IPS-18a (cell line): ENCODE measurements at regions not wholly inside any gene's neighbourhood (a gene's known extent, or its start where the extent isn't known, plus 50 kb on each side); places are given as distances from the start of the nearest gene placed in this dataset.

Source experiments
- H3K27ac ChIP-seq: one replicate; pipeline ENCODE4 v1.5.1; 2013; ENCODE audit warnings: low read length
- H3K27me3 ChIP-seq: one replicate; pipeline ENCODE4 v1.6.1; 2013; ENCODE audit warnings: mild to moderate bottlenecking, low read length; ENCODE audit not compliant: control insufficient read depth, insufficient read depth
- H3K36me3 ChIP-seq: one replicate; pipeline ENCODE4 v1.6.1; 2013; ENCODE audit warnings: low read depth, low read length; ENCODE audit not compliant: control insufficient read depth
- H3K4me1 ChIP-seq: one replicate; pipeline ENCODE4 v1.6.1; 2013; ENCODE audit warnings: low read depth, low read length; ENCODE audit not compliant: control insufficient read depth
- H3K4me3 ChIP-seq: one replicate; pipeline ENCODE4 v1.5.1; 2013; ENCODE audit warnings: low read length
- H3K9ac ChIP-seq: one replicate; pipeline ENCODE4 v1.6.1; 2013; ENCODE audit warnings: mild to moderate bottlenecking, low read length, moderate library complexity
- H3K9me3 ChIP-seq: one replicate; pipeline ENCODE4 v1.6.1; 2013; ENCODE audit warnings: low read depth, low read length; ENCODE audit not compliant: control insufficient read depth

GRCh38 chr2:204110751-204111516 lies 174.4 kb downstream of the ICOS start:
- Histone ChIP-seq H3K27ac (no peak overlapping the region), H3K9ac (no peak overlapping the region)

GRCh38 chr2:204112084-204112770 lies 175.7 kb downstream of the ICOS start:
- H3K9ac ChIP-seq = no peak overlapping the region
- no peak overlapping the region for H3K4me3 ChIP-seq
- H3K27me3 ChIP-seq = no peaks in the 10 kb centered on the region
- no peaks in the 10 kb centered on the region for H3K9me3 ChIP-seq
- H3K36me3 ChIP-seq = no peaks in the 10 kb centered on the region
- H3K27ac ChIP-seq = no peak overlapping the region
- peaks cover 24% of the 10 kb centered on the region for H3K4me1 ChIP-seq

More at GRCh38 chr2:204110751-204111516, 174.4 kb downstream of the ICOS start:
- Histone ChIP-seq H3K36me3 (no peaks in the 10 kb centered on the region), H3K9me3 (no peaks in the 10 kb centered on the region), H3K4me3 (no peak overlapping the region), H3K4me1 (peaks cover 21% of the 10 kb centered on the region), H3K27me3 (no peaks in the 10 kb centered on the region)

DNA sequence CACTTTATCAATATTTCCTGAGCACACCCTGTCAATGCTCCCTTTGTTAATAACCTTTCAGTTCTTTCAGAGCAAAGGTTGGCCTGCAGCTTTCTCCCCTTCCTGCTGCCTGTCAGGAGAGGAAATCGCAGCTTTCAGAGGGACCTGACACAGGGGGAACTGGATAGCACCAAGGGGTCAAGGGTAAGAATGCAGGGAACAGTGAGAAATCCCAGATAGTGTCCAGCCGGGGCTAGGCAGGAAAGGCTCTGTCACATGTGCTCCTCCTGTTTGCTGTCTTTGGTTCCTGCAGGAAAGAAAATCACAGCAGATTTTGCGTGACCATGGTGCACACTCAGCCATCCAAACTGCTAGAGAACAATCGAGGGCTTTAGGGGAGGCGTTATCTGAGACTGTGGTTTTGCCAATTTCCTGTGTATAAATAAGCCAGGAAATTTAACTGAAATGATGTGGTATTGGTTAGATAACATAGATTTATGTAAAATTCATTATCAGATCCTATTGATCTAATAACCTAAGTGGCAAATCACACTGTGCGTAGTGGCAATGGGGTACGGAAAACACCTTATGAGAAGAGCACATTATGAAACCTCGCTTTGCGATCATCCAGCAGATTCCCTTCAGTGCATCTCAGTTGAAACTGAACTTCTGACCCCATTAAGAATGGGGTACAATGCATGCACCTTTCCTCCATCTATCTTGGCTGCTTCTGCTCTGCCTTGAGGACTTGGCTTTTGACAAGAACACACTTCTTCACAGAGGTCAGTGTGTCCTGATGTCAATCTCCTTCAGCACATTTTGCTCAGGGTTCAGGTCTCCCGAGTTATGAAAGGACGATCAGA lies 178.0 kb downstream of the ICOS start:
- H3K27me3 ChIP-seq = no peaks in the 10 kb centered on the region
- H3K4me3 ChIP-seq = no peak overlapping the region
- H3K9me3 ChIP-seq = no peaks in the 10 kb centered on the region
- H3K36me3 ChIP-seq = no peaks in the 10 kb centered on the region
- no peak overlapping the region for H3K27ac ChIP-seq
- no peak overlapping the region for H3K9ac ChIP-seq
- H3K4me1 ChIP-seq = peaks cover 19% of the 10 kb centered on the region

DNA sequence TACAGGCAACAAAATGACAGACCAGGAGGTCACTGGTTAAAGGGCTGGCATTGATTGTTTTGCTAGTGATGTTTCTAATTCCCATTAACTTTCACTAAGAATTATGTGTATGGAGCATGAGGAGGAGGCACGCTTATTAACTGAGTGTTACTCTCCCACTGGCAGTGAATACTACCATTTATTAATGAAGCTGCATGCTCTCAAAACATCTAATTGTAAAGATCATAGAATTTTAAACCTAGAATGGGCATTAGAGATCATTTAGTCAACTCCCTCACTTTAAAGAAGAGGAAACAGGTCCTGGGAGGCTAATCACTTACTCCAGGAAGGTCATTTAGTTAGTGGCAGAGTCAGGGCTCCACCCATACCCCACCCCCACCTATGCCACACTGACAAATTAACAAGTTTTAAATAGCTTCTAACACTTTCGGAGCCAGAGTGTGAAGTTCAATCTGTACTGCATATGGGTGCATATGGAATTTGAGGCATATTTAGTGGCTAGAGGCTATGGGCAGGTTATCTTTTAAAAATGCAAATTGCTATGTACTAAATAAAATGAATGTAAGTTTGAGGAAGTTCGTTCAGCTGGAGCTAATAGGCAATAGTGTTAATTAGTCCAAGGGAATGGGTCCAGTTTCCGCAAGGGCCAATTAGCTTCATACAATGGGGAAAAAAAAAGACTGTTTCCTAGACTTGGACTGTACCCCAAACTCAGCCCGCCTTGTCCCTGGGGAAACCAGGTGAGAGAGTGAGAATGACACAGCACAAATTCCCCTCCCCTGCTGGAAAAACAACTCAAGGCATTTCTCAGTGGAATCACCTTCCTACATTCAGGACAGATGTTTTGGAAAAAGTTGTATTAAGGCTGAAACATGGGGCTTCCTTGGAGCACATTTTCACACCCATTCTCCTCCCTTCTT lies 178.8 kb downstream of the ICOS start:
- Histone ChIP-seq H3K4me3 (no peak overlapping the region), H3K4me1 (peaks cover 19% of the 10 kb centered on the region), H3K27ac (no peak overlapping the region), H3K9me3 (no peaks in the 10 kb centered on the region), H3K9ac (no peak overlapping the region), H3K36me3 (no peaks in the 10 kb centered on the region), H3K27me3 (no peaks in the 10 kb centered on the region)

GRCh38 chr2:204116159-204116792 lies 179.7 kb downstream of the ICOS start:
- Histone ChIP-seq H3K4me3 (no peak overlapping the region), H3K9me3 (no peaks in the 10 kb centered on the region), H3K9ac (no peak overlapping the region), H3K4me1 (peaks cover 19% of the 10 kb centered on the region), H3K36me3 (no peaks in the 10 kb centered on the region), H3K27me3 (no peaks in the 10 kb centered on the region), H3K27ac (no peak overlapping the region)

DNA sequence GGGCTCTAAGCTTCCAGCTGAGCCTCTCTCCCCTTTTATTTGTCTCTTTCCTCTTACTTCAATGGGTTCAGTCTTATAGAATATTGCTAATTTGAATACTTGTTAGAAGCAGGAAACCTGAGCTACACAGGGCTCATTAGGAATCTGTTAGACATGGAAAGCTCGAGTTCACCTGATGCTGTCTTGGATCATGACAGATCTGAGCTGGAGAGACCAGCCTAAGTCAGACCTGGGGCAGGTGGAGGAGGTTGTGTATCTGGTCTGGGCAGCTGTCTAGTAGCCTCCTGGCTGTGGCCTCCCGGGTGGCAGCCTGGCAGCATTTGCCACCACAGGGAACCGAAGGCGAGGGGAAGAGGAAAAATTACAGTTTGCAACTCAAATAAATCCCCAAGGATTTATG lies 185.9 kb downstream of the ICOS start:
- H3K4me1 ChIP-seq = peaks cover 16% of the 10 kb centered on the region
- H3K27me3 ChIP-seq = no peaks in the 10 kb centered on the region
- no peak overlapping the region for H3K27ac ChIP-seq
- no peaks in the 10 kb centered on the region for H3K9me3 ChIP-seq
- H3K9ac ChIP-seq = no peak overlapping the region
- H3K36me3 ChIP-seq = no peaks in the 10 kb centered on the region
- H3K4me3 ChIP-seq = no peak overlapping the region

DNA sequence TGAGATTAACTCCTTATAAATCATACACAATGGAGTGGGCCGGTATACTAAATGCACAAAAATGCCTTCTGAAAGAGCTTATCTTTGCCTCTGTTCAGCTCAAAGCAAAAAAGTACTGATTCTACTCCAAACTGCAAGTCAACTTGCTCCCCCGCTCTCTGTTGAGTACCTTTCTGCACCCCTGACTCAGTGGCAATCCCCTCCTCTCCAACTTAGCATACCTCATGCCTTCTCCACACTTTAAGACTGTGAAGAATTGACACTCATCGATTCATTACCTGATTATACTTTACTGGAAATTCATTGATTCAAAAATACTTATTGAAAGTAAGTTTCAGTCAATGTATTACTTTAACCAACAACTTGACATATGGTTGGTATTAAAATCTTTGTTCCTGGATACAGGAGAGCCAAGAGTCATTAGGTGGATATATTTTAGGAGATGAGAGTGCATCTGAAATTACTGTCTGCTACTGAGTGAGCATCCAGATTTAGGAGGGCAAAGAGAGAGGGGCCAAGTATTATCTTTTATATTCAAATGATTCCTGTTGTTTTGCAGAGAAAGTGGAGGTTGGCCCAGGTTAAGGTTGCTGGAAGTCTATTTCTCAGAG lies 187.7 kb downstream of the ICOS start:
- H3K4me1 ChIP-seq = peaks cover 16% of the 10 kb centered on the region
- H3K9ac ChIP-seq = no peak overlapping the region

GRCh38 chr2:204126705-204127104 lies 190.1 kb downstream of the ICOS start:
- Histone ChIP-seq H3K4me3 (no peak overlapping the region), H3K9ac (no peak overlapping the region), H3K9me3 (no peaks in the 10 kb centered on the region), H3K27me3 (no peaks in the 10 kb centered on the region), H3K4me1 (peaks cover 16% of the 10 kb centered on the region), H3K36me3 (no peaks in the 10 kb centered on the region), H3K27ac (no peak overlapping the region)

More for the DNA sequence above, 187.7 kb downstream of the ICOS start:
- Histone ChIP-seq H3K4me3 (no peak overlapping the region), H3K27ac (no peak overlapping the region), H3K9me3 (no peaks in the 10 kb centered on the region), H3K27me3 (no peaks in the 10 kb centered on the region), H3K36me3 (no peaks in the 10 kb centered on the region)

DNA sequence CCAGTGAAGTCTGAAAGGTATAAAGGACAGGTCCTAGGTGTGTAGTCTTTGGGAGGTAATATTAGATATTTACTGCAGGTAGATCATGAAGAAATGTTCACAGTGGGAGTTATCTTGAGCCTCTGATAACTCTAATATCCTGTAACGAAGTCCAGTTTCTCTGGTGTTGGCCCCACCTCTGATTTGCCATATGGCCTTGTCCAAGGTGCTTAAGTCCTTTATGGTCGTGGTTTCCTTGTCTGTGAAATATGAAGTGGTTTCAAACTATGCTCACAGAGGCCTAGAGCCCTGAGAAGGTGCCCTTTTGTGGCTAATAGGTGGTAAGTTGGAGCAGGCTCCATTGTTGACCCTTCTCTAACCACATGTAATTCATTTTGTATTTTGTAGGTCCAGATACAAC lies 190.7 kb downstream of the ICOS start:
- Histone ChIP-seq H3K36me3 (no peaks in the 10 kb centered on the region), H3K9me3 (no peaks in the 10 kb centered on the region), H3K27ac (no peak overlapping the region), H3K9ac (no peak overlapping the region), H3K27me3 (no peaks in the 10 kb centered on the region), H3K4me1 (peaks cover 13% of the 10 kb centered on the region), H3K4me3 (no peak overlapping the region)

- Histone ChIP-seq H3K36me3 (no peaks in the 10 kb centered on the region), H3K27me3 (no peaks in the 10 kb centered on the region), H3K9me3 (no peaks in the 10 kb centered on the region), H3K4me3 (no peak overlapping the region), H3K4me1 (peaks cover 4% of the 10 kb centered on the region), H3K9ac (no peak overlapping the region), H3K27ac (no peak overlapping the region)
Observed at GRCh38 chr2:204129591-204130294, 193.2 kb downstream of the ICOS start.
